DND-41 (cell line): ENCODE measurements at regions not wholly inside any gene's neighbourhood (a gene's known extent, or its start where the extent isn't known, plus 50 kb on each side); places are given as distances from the start of the nearest gene placed in this dataset.

Experiments
- ATAC-seq: fragments of 200-7000 bp; cut with Tn5 transposase; 3 replicates; pipeline ENCODE4 v1.9.1; 2021; ENCODE audit warnings: low read depth; ENCODE audit not compliant: insufficient read depth
- DNase-seq: peaks from one replicate; pipeline ENCODE4 v3.0.0-alpha.2; 2020
- H2AFZ ChIP-seq: 2 replicates; pipeline ENCODE4 v1.6.0; 2012; ENCODE audit warnings: low read depth, low read length
- H3K27ac ChIP-seq: 2 replicates; pipeline ENCODE4 v1.5.1; 2012; ENCODE audit warnings: low read length, inconsistent platforms
- H3K27me3 ChIP-seq: fragments of 200-600 bp; sonication (generic); 2 replicates; pipeline ENCODE4 v1.6.0; 2012; ENCODE audit warnings: low read length, mild to moderate bottlenecking, inconsistent platforms; ENCODE audit not compliant: insufficient read depth, poor library complexity
- H3K36me3 ChIP-seq: 2 replicates; pipeline ENCODE4 v1.5.1; 2012; ENCODE audit warnings: low read length, inconsistent platforms; ENCODE audit not compliant: insufficient read depth
- H3K4me1 ChIP-seq: 2 replicates; pipeline ENCODE4 v1.5.1; 2012; ENCODE audit warnings: mild to moderate bottlenecking, low read length; ENCODE audit not compliant: insufficient read depth
- H3K4me2 ChIP-seq: 2 replicates; pipeline ENCODE4 v1.6.0; 2012; ENCODE audit warnings: mild to moderate bottlenecking, moderate library complexity, low read length, inconsistent platforms; ENCODE audit not compliant: insufficient read depth
- H3K4me3 ChIP-seq, 2 experiments: fragments of 200-600 bp in 1 of 2; shearing (Covaris generic) in 1 of 2; 2 replicates each; pipeline ENCODE4 v1.5.1; 2012 to 2016; ENCODE audit warnings: inconsistent platforms in 2 of 2, low read length in 2 of 2, mild to moderate bottlenecking in 2 of 2, low read depth in 1 of 2, moderate library complexity in 1 of 2
- H3K79me2 ChIP-seq: 2 replicates; pipeline ENCODE4 v1.6.0; 2012; ENCODE audit warnings: low read length, inconsistent platforms; ENCODE audit not compliant: insufficient read depth
- H3K9ac ChIP-seq: 2 replicates; pipeline ENCODE4 v1.6.0; 2012; ENCODE audit warnings: low read depth, mild to moderate bottlenecking, inconsistent platforms, low read length, moderate library complexity
- H3K9me3 ChIP-seq: 2 replicates; pipeline ENCODE4 v1.5.1; 2012; ENCODE audit warnings: low read length, moderate library complexity, mild to moderate bottlenecking, inconsistent platforms; ENCODE audit not compliant: insufficient read depth, severe bottlenecking
- H4K20me1 ChIP-seq: 2 replicates; pipeline ENCODE4 v1.6.0; 2012; ENCODE audit warnings: low read length; ENCODE audit not compliant: insufficient read depth
- EZH2 ChIP-seq: IDR thresholded peaks from 3 replicates; pipeline ENCODE4 v1.6.1; 2012; ENCODE audit warnings: borderline replicate concordance, low read depth, mild to moderate bottlenecking, moderate library complexity, low read length, inconsistent platforms; ENCODE audit not compliant: severe bottlenecking
- TF ChIP-seq, protein P1 (sequence below): IDR thresholded peaks from 2 replicates; pipeline ENCODE4 v1.5.1; 2012; ENCODE audit warnings: borderline replicate concordance, low read length, moderate library complexity, mild to moderate bottlenecking; ENCODE audit not compliant: poor library complexity, severe bottlenecking; ENCODE audit errors: extremely low read depth

DNA sequence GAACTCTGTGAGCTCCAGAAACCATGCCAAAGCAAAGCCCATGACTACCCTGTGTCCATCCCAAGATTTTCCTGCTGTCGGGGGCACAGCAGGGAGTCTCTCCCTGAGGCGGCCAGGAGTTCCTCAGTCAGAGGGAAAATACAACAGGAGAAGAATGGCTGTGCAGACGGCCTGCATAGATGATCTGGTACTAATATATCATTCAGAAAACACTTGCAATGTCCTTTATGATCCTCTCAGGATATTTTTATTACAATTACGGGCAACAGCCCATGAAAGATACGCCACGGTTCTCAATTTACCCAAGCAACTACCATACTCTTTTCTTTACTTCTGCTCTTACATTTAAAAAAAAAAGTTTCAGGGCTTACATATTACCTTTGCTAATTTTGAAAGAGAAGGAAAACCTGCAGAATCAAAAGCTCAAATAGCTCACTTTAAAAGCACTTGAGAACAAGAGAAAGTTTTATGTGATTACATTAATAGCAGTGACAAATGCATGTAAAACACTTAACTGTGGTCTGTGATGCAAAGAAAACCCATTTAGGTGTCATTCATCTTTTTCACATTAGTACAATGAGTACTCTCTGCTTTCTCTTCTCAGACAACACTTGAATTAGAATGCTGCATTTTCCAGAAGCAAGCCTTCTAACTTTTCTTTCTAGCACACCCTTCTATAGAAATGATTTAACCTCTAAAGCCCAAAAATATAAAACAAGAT lies 460.8 kb downstream of the KLF5 start:
- no peak for DNase-seq
- H3K4me2 ChIP-seq: no peak overlapping the region
- no peak for TF ChIP-seq EZH2
- TF ChIP-seq, protein P1, sequence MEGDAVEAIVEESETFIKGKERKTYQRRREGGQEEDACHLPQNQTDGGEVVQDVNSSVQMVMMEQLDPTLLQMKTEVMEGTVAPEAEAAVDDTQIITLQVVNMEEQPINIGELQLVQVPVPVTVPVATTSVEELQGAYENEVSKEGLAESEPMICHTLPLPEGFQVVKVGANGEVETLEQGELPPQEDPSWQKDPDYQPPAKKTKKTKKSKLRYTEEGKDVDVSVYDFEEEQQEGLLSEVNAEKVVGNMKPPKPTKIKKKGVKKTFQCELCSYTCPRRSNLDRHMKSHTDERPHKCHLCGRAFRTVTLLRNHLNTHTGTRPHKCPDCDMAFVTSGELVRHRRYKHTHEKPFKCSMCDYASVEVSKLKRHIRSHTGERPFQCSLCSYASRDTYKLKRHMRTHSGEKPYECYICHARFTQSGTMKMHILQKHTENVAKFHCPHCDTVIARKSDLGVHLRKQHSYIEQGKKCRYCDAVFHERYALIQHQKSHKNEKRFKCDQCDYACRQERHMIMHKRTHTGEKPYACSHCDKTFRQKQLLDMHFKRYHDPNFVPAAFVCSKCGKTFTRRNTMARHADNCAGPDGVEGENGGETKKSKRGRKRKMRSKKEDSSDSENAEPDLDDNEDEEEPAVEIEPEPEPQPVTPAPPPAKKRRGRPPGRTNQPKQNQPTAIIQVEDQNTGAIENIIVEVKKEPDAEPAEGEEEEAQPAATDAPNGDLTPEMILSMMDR: no peak
- no peaks in the 10 kb centered on the region for H3K9me3 ChIP-seq
- H2AFZ ChIP-seq: no peak overlapping the region
- no peaks in the 10 kb centered on the region for H3K4me1 ChIP-seq
- H3K9ac ChIP-seq: no peak overlapping the region
- H3K4me3 ChIP-seq: no peak overlapping the region
- H4K20me1 ChIP-seq: no peaks in the 10 kb centered on the region
- H3K27me3 ChIP-seq: no peaks in the 10 kb centered on the region
- H3K27ac ChIP-seq: no peak overlapping the region
- no peaks in the 10 kb centered on the region for H3K79me2 ChIP-seq
- no peaks in the 10 kb centered on the region for H3K36me3 ChIP-seq
- ATAC-seq: no peak

DNA sequence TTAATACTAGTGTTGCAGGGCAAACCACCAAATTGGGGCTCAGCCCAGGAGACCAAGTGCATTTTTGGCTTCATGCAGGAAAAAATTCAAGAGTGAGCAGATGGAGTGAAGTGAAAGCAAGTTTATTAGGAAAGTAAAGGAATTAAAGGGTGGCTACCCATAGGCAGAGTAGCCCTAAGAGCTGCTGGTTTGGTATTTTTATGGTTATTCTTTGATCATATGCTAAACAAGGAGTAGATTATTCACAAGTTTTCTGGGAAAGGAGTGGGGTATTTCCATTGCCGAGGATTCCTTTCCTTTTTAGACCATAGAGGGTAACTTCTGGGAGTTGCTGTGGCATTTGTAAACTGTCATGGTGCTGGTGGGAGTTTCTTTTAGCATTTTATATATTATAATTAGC lies 459.0 kb downstream of the KLF5 start:
- Histone ChIP-seq H3K9ac (no peak overlapping the region), H4K20me1 (no peaks in the 10 kb centered on the region), H3K27ac (no peak overlapping the region), H3K4me1 (no peaks in the 10 kb centered on the region), H3K4me3 (no peak overlapping the region), H3K79me2 (no peaks in the 10 kb centered on the region), H3K27me3 (no peaks in the 10 kb centered on the region), H3K36me3 (no peaks in the 10 kb centered on the region), H2AFZ (no peak overlapping the region), H3K4me2 (no peak overlapping the region), H3K9me3 (no peaks in the 10 kb centered on the region)
- DNase-seq: no peak
- TF ChIP-seq, protein P1: no peak
- TF ChIP-seq EZH2: no peak
- ATAC-seq: no peak

DNA sequence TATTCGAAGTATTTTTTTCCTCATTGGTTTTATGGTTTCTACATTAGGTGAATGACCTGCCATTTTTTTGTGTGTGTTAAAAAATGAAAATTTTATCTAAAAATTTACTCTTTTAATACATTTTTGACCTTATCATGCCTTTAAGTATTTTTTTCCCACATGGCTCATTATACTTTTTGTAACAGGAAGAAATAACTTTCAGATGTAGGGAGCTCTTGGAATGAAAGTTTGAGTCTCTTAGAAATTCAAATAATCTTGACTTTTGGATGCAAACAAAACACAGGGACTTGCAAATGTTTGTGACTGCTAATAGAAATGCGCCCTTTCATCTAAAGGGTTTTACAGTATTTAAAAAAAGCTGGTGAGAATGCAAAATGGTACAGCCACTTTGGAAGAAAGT lies 457.9 kb downstream of the KLF5 start:
- DNase-seq (no peak), ATAC-seq (no peak)
- H3K27ac ChIP-seq: no peak overlapping the region

More for the DNA sequence above, 457.9 kb downstream of the KLF5 start:
- no peaks in the 10 kb centered on the region for H3K79me2 ChIP-seq
- H3K9me3 ChIP-seq: no peaks in the 10 kb centered on the region
- no peak overlapping the region for H3K4me3 ChIP-seq
- no peak for TF ChIP-seq EZH2
- TF ChIP-seq, protein P1: no peak
- H3K4me2 ChIP-seq: no peak overlapping the region
- H3K9ac ChIP-seq: no peak overlapping the region
- H2AFZ ChIP-seq: no peak overlapping the region
- H3K27me3 ChIP-seq: no peaks in the 10 kb centered on the region
- no peaks in the 10 kb centered on the region for H4K20me1 ChIP-seq
- no peaks in the 10 kb centered on the region for H3K36me3 ChIP-seq
- no peaks in the 10 kb centered on the region for H3K4me1 ChIP-seq
